GM19035 (cell line): ENCODE measurements at regions not wholly inside any gene's neighbourhood (a gene's known extent, or its start where the extent isn't known, plus 50 kb on each side); places are given as distances from the start of the nearest gene placed in this dataset.
A peak's percentile ranks its signal among the peaks of the same experiment; 100 is the strongest.

Experiments
- ATAC-seq: cut with Tn5 transposase; IDR thresholded peaks from one replicate; pipeline ENCODE4 v1.9.1; 2021; ENCODE audit not compliant: unreplicated experiment

- ATAC-seq: no peak
These were observed 109.7 kb downstream of the B3GNT2 start for GRCh38 chr2:62305421-62306176.

GRCh38 chr2:62304429-62305417 is 108.8 kb downstream of the B3GNT2 start:
- ATAC-seq: no peak

- ATAC-seq: no peak
These were observed 107.9 kb downstream of the B3GNT2 start for GRCh38 chr2:62303788-62304187.

- no peak for ATAC-seq
These were observed 106.9 kb downstream of the B3GNT2 start for GRCh38 chr2:62302631-62303435.

- no peak for ATAC-seq
These were observed 105.0 kb downstream of the B3GNT2 start for GRCh38 chr2:62300925-62301324.

GRCh38 chr2:62297624-62298010 is 101.7 kb downstream of the B3GNT2 start:
- no peak for ATAC-seq

- no peak for ATAC-seq
These were observed 101.1 kb downstream of the B3GNT2 start for GRCh38 chr2:62296832-62297623.

GRCh38 chr2:62296034-62296831 is 100.3 kb downstream of the B3GNT2 start:
- no peak for ATAC-seq

GRCh38 chr2:62293490-62294271 is 97.8 kb downstream of the B3GNT2 start:
- ATAC-seq: no peak

GRCh38 chr2:62293151-62293489 is 97.2 kb downstream of the B3GNT2 start:
- ATAC-seq: no peak

GRCh38 chr2:62292190-62292589 is 96.3 kb downstream of the B3GNT2 start:
- ATAC-seq: no peak

- no peak for ATAC-seq
These were observed 95.7 kb downstream of the B3GNT2 start for GRCh38 chr2:62291517-62292137.

- no peak for ATAC-seq
These were observed 95.1 kb downstream of the B3GNT2 start for GRCh38 chr2:62291052-62291451.

GRCh38 chr2:62287899-62288880 is 92.3 kb downstream of the B3GNT2 start:
- peak; percentile 59 for ATAC-seq

GRCh38 chr2:62287282-62287681 is 91.4 kb downstream of the B3GNT2 start:
- ATAC-seq: no peak

- ATAC-seq: no peak
These were observed 90.3 kb downstream of the B3GNT2 start for GRCh38 chr2:62286089-62286785.

GRCh38 chr2:62284980-62285379 is 89.1 kb downstream of the B3GNT2 start:
- no peak for ATAC-seq
